ENCODE measurements at regions not wholly inside any gene's neighbourhood (a gene's known extent, or its start where the extent isn't known, plus 50 kb on each side); places are given as distances from the start of the nearest gene placed in this dataset.

DNA sequence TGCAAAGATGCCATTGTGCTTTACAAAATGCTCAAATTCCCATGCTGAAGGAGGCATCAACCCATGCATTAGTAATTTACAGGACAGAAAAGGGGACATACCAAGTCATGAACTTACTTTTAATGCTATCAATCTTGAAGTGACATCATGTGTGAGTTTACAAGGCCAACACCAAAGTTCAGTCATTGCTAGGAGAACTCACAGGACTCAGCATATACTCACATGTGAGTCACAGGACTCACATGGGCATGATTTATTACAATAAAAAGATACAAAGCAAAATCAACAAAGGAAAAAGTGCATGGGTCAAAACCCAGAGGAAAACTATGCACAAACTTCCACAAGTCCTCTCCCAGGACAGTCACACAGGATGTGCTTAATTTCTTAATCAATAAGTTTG, 1656.0 kb downstream of the MRPL39 start (continued):
- TF ChIP-seq, protein P1, sequence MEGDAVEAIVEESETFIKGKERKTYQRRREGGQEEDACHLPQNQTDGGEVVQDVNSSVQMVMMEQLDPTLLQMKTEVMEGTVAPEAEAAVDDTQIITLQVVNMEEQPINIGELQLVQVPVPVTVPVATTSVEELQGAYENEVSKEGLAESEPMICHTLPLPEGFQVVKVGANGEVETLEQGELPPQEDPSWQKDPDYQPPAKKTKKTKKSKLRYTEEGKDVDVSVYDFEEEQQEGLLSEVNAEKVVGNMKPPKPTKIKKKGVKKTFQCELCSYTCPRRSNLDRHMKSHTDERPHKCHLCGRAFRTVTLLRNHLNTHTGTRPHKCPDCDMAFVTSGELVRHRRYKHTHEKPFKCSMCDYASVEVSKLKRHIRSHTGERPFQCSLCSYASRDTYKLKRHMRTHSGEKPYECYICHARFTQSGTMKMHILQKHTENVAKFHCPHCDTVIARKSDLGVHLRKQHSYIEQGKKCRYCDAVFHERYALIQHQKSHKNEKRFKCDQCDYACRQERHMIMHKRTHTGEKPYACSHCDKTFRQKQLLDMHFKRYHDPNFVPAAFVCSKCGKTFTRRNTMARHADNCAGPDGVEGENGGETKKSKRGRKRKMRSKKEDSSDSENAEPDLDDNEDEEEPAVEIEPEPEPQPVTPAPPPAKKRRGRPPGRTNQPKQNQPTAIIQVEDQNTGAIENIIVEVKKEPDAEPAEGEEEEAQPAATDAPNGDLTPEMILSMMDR (IDR thresholded peaks at IDR 0.05; ENCODE audit: low read depth, low read length, missing input control), result no peak

- no peaks in the 10 kb centered on the region for H3K36me3 ChIP-seq (ENCODE audit: control insufficient read depth in 4 of 4, insufficient read depth in 3 of 4, low read depth in 1 of 4, low read length in 3 of 4)
- no peak for TF ChIP-seq HNF4A (conservative IDR thresholded peaks at IDR 0.05)
- no peak for TF ChIP-seq RAD21 (IDR thresholded peaks at IDR 0.05)
- TF ChIP-seq, protein P2, sequence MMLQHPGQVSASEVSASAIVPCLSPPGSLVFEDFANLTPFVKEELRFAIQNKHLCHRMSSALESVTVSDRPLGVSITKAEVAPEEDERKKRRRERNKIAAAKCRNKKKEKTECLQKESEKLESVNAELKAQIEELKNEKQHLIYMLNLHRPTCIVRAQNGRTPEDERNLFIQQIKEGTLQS (IDR thresholded peaks at IDR 0.05), result no peak
- TF ChIP-seq NR2F2 (IDR thresholded peaks at IDR 0.05), result no peak
- no peak for TF ChIP-seq TAF1 (conservative IDR thresholded peaks at IDR 0.05)
- no peak for TF ChIP-seq FOXA2 (IDR thresholded peaks at IDR 0.05)
- no peak for TF ChIP-seq FOXA1 (IDR thresholded peaks at IDR 0.05)
- TF ChIP-seq JUND (IDR thresholded peaks at IDR 0.05), result no peak
- TF ChIP-seq EGR1 (IDR thresholded peaks at IDR 0.05; ENCODE audit: low read depth in 2 of 2), result no peak
- no peak for TF ChIP-seq RXRA (IDR thresholded peaks at IDR 0.05)
- WGBS, result 66% methylated on average over 2 of the region's 2 CpGs
These were observed 1656.9 kb downstream of the MRPL39 start for GRCh38 chr21:23950344-23950743.

GRCh38 chr21:23949493-23949892, 1657.8 kb downstream of the MRPL39 start:
- Histone ChIP-seq H3K4me1 (ENCODE audit: control insufficient read depth in 4 of 4, insufficient read depth in 4 of 4, low read length in 3 of 4) (no peaks in the 10 kb centered on the region), H3K27me3 (ENCODE audit: control insufficient read depth in 4 of 4, insufficient read depth in 4 of 4, low read length in 3 of 4) (no peaks in the 10 kb centered on the region), H3K9me3 (ENCODE audit: control insufficient read depth in 4 of 4, low read length in 3 of 4) (peaks cover 0 to 3% (median under 1%) of the 10 kb centered on the region in 4 donors), H3K27ac (ENCODE audit: low read depth in 1 of 2, low read length in 2 of 2) (no peak overlapping the region), H3K4me3 (ENCODE audit: low read depth in 1 of 3, low read length in 3 of 3) (no peak overlapping the region), H3K36me3 (ENCODE audit: control insufficient read depth in 4 of 4, insufficient read depth in 3 of 4, low read depth in 1 of 4, low read length in 3 of 4) (no peaks in the 10 kb centered on the region), H3K9ac (ENCODE audit: low read depth in 1 of 2, low read length in 2 of 2) (no peak overlapping the region)
- DNase-seq (ENCODE audit: low spot score), result no peak
- no peak for TF ChIP-seq GABPA (IDR thresholded peaks at IDR 0.05 in 1 of 2, conservative IDR thresholded peaks at IDR 0.05 in 1 of 2)
- no peak for TF ChIP-seq YY1 (IDR thresholded peaks at IDR 0.05)
- TF ChIP-seq, protein P2 (IDR thresholded peaks at IDR 0.05), result no peak
- TF ChIP-seq JUND (IDR thresholded peaks at IDR 0.05), result no peak
- no peak for TF ChIP-seq FOXA1 (IDR thresholded peaks at IDR 0.05)
- no peak for TF ChIP-seq RXRA (IDR thresholded peaks at IDR 0.05)
- TF ChIP-seq ZBTB33 (IDR thresholded peaks at IDR 0.05), result no peak
- 84% methylated on average over 2 of the region's 2 CpGs for WGBS

More at GRCh38 chr21:23950344-23950743, 1656.9 kb downstream of the MRPL39 start:
- Histone ChIP-seq H3K4me3 (ENCODE audit: low read depth in 1 of 3, low read length in 3 of 3) (no peak overlapping the region), H3K27me3 (ENCODE audit: control insufficient read depth in 4 of 4, insufficient read depth in 4 of 4, low read length in 3 of 4) (no peaks in the 10 kb centered on the region), H3K4me1 (ENCODE audit: control insufficient read depth in 4 of 4, insufficient read depth in 4 of 4, low read length in 3 of 4) (no peaks in the 10 kb centered on the region), H3K9ac (ENCODE audit: low read depth in 1 of 2, low read length in 2 of 2) (no peak overlapping the region), H3K27ac (ENCODE audit: low read depth in 1 of 2, low read length in 2 of 2) (no peak overlapping the region), H3K9me3 (ENCODE audit: control insufficient read depth in 4 of 4, low read length in 3 of 4) (peaks cover 0 to 1% (median 0%) of the 10 kb centered on the region in 4 donors)
- no peak for DNase-seq (ENCODE audit: low spot score)
